ENCODE measurements at regions not wholly inside any gene's neighbourhood (a gene's known extent, or its start where the extent isn't known, plus 50 kb on each side); places are given as distances from the start of the nearest gene placed in this dataset.
"Not testable (repeated sequence)": the region's sequence is repeated elsewhere in the genome, so short reads cannot be mapped to it uniquely, and the experiment has no call there.

- not testable (repeated sequence) for TF ChIP-seq CTCF, POLR2AphosphoS5 (IDR thresholded peaks at IDR 0.05)
Observed at GRCh38 chr15:30707976-30708685, 82.2 kb downstream of the ARHGAP11B start.

Measured in stomach (tissue), 4 donors.